ENCODE measurements at regions not wholly inside any gene's neighbourhood (a gene's known extent, or its start where the extent isn't known, plus 50 kb on each side); places are given as distances from the start of the nearest gene placed in this dataset.

GRCh38 chr11:112727341-112727841 lies 233.8 kb upstream of the NCAM1 start:
- no peak for DNase-seq (ENCODE audit: low spot score)
- Histone ChIP-seq H3K27ac (ENCODE audit: low read depth in 1 of 2, low read length in 2 of 2) (no peak overlapping the region), H3K9me3 (ENCODE audit: control insufficient read depth in 4 of 4, low read length in 3 of 4) (no peaks in the 10 kb centered on the region), H3K27me3 (ENCODE audit: control insufficient read depth in 4 of 4, insufficient read depth in 4 of 4, low read length in 3 of 4) (no peaks in the 10 kb centered on the region), H3K9ac (ENCODE audit: low read depth in 1 of 2, low read length in 2 of 2) (no peak overlapping the region), H3K36me3 (ENCODE audit: control insufficient read depth in 4 of 4, insufficient read depth in 3 of 4, low read depth in 1 of 4, low read length in 3 of 4) (no peaks in the 10 kb centered on the region), H3K4me1 (ENCODE audit: control insufficient read depth in 4 of 4, insufficient read depth in 4 of 4, low read length in 3 of 4) (no peaks in the 10 kb centered on the region), H3K4me3 (ENCODE audit: low read depth in 1 of 3, low read length in 3 of 3) (no peak overlapping the region)
- WGBS, result 43% methylated on average over 3 of the region's 3 CpGs
- TF ChIP-seq HNF4G (IDR thresholded peaks at IDR 0.05) (no peak), FOXA2 (IDR thresholded peaks at IDR 0.05) (no peak), RXRA (IDR thresholded peaks at IDR 0.05) (no peak), CTCF (IDR thresholded peaks at IDR 0.05; ENCODE audit: low read depth, low read length, missing input control) (no peak), MAX (IDR thresholded peaks at IDR 0.05) (no peak), JUND (IDR thresholded peaks at IDR 0.05) (no peak), GABPA (IDR thresholded peaks at IDR 0.05 in 1 of 2, conservative IDR thresholded peaks at IDR 0.05 in 1 of 2) (no peak), REST (IDR thresholded peaks at IDR 0.05) (no peak), NR2F2 (IDR thresholded peaks at IDR 0.05) (no peak), TAF1 (conservative IDR thresholded peaks at IDR 0.05) (no peak), ZBTB33 (IDR thresholded peaks at IDR 0.05) (no peak), YY1 (IDR thresholded peaks at IDR 0.05) (no peak), SP1 (IDR thresholded peaks at IDR 0.05) (no peak), EGR1 (IDR thresholded peaks at IDR 0.05; ENCODE audit: low read depth in 2 of 2) (no peak), ATF3 (IDR thresholded peaks at IDR 0.05) (no peak), FOXA1 (IDR thresholded peaks at IDR 0.05) (no peak), RAD21 (IDR thresholded peaks at IDR 0.05) (no peak), HNF4A (conservative IDR thresholded peaks at IDR 0.05) (no peak)

All from liver (tissue), 8 donors.